ENCODE measurements at regions not wholly inside any gene's neighbourhood (a gene's known extent, or its start where the extent isn't known, plus 50 kb on each side); places are given as distances from the start of the nearest gene placed in this dataset.

- H3K4me3 ChIP-seq (ENCODE audit: low read length) = no peak overlapping the region
- no peak for DNase-seq (ENCODE audit: low read depth)
- TF ChIP-seq CTCF (conservative IDR thresholded peaks at IDR 0.05; ENCODE audit: low read length) = no peak
Observed at GRCh38 chrX:872090-872489, 241.5 kb downstream of the SHOX start.

- no peak overlapping the region for H3K4me3 ChIP-seq (ENCODE audit: low read length)
- no peak for TF ChIP-seq CTCF (conservative IDR thresholded peaks at IDR 0.05; ENCODE audit: low read length)
- DNase-seq (ENCODE audit: low read depth) = no peak
Observed at GRCh38 chrX:871626-872025, 241.0 kb downstream of the SHOX start.

GRCh38 chrX:867966-868647 lies 237.5 kb downstream of the SHOX start:
- TF ChIP-seq CTCF (conservative IDR thresholded peaks at IDR 0.05; ENCODE audit: low read length) = no peak
- DNase-seq (ENCODE audit: low read depth) = no peak
- H3K4me3 ChIP-seq (ENCODE audit: low read length) = no peak overlapping the region

- DNase-seq (ENCODE audit: low read depth) = no peak
- no peak overlapping the region for H3K4me3 ChIP-seq (ENCODE audit: low read length)
- TF ChIP-seq CTCF (conservative IDR thresholded peaks at IDR 0.05; ENCODE audit: low read length) = no peak
Observed at GRCh38 chrX:867502-867901, 236.9 kb downstream of the SHOX start.

GRCh38 chrX:866441-866990 lies 235.9 kb downstream of the SHOX start:
- H3K4me3 ChIP-seq (ENCODE audit: low read length) = no peak overlapping the region
- no peak for DNase-seq (ENCODE audit: low read depth)
- TF ChIP-seq CTCF (conservative IDR thresholded peaks at IDR 0.05; ENCODE audit: low read length) = no peak

- DNase-seq (ENCODE audit: low read depth) = no peak
- H3K4me3 ChIP-seq (ENCODE audit: low read length) = no peak overlapping the region
- no peak for TF ChIP-seq CTCF (conservative IDR thresholded peaks at IDR 0.05; ENCODE audit: low read length)
Observed at GRCh38 chrX:865422-865821, 234.8 kb downstream of the SHOX start.

GRCh38 chrX:861921-862320 lies 231.3 kb downstream of the SHOX start:
- no peak for TF ChIP-seq CTCF (conservative IDR thresholded peaks at IDR 0.05; ENCODE audit: low read length)
- DNase-seq (ENCODE audit: low read depth) = no peak
- no peak overlapping the region for H3K4me3 ChIP-seq (ENCODE audit: low read length)
